Neutrophil (primary cell): ENCODE measurements at regions not wholly inside any gene's neighbourhood (a gene's known extent, or its start where the extent isn't known, plus 50 kb on each side); places are given as distances from the start of the nearest gene placed in this dataset.

Experiments
- H3K27ac ChIP-seq: fragments of 200-600 bp; sonication (generic); 2 replicates; pipeline ENCODE4 v1.5.1; 2016; ENCODE audit warnings: mild to moderate bottlenecking, moderate library complexity
- H3K27me3 ChIP-seq: fragments of 200-600 bp; sonication (generic); 2 replicates; pipeline ENCODE4 v1.6.0; 2016; ENCODE audit warnings: mild to moderate bottlenecking
- H3K36me3 ChIP-seq: fragments of 200-600 bp; sonication (generic); 2 replicates; pipeline ENCODE4 v1.5.1; 2017
- H3K4me1 ChIP-seq, 2 experiments: fragments of 200-600 bp in 1 of 2; sonication (generic) in 1 of 2; 1 replicate in 1 of 2; 2 replicates in 1 of 2; pipeline versions ENCODE4 v1.5.1 to v1.6.1; 2013 to 2016; ENCODE audit warnings: low read depth in 1 of 2, low read length in 1 of 2, mild to moderate bottlenecking in 1 of 2, moderate library complexity in 1 of 2; ENCODE audit not compliant: control insufficient read depth in 1 of 2, insufficient read depth in 1 of 2
- H3K4me3 ChIP-seq, 2 experiments: fragments of 200-600 bp in 1 of 2; sonication (generic) in 1 of 2; 1 replicate in 1 of 2; 2 replicates in 1 of 2; pipeline ENCODE4 v1.5.1; 2013 to 2016; ENCODE audit warnings: low read depth in 1 of 2, low read length in 1 of 2, mild to moderate bottlenecking in 1 of 2, moderate library complexity in 1 of 2
- H3K9me3 ChIP-seq: fragments of 200-600 bp; sonication (generic); 2 replicates; pipeline ENCODE4 v1.5.1; 2016
- TF ChIP-seq, protein P1 (sequence below): fragments of 200-600 bp; sonication (generic); IDR thresholded peaks from 2 replicates; pipeline ENCODE4 v1.5.1; 2016; ENCODE audit warnings: antibody characterized with exemption

DNA sequence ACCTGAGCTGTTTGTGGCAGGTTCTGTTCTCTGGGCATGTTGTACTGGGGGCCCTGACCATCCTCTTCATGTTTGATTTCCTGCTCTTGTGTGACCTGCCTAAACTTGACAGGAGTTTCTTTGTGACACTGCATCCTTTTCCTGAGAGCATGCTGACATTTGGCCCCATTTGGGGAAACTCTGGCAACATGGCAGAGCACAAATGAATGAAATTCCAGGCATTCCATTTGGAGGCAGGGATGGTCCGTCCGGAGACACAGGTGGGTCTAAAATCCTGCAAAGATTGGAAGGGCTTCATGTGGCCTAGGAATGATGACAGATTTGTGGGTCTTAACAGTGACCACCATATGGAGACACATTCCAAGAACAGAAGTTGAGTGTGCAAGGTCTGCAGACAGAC lies 184.0 kb downstream of the FCRL5 start:
- Histone ChIP-seq H3K36me3 (no peaks in the 10 kb centered on the region), H3K27ac (no peak overlapping the region), H3K9me3 (no peaks in the 10 kb centered on the region), H3K4me1 (no peaks in the 10 kb centered on the region), H3K27me3 (no peaks in the 10 kb centered on the region), H3K4me3 (no peak overlapping the region)
- TF ChIP-seq, protein P1, sequence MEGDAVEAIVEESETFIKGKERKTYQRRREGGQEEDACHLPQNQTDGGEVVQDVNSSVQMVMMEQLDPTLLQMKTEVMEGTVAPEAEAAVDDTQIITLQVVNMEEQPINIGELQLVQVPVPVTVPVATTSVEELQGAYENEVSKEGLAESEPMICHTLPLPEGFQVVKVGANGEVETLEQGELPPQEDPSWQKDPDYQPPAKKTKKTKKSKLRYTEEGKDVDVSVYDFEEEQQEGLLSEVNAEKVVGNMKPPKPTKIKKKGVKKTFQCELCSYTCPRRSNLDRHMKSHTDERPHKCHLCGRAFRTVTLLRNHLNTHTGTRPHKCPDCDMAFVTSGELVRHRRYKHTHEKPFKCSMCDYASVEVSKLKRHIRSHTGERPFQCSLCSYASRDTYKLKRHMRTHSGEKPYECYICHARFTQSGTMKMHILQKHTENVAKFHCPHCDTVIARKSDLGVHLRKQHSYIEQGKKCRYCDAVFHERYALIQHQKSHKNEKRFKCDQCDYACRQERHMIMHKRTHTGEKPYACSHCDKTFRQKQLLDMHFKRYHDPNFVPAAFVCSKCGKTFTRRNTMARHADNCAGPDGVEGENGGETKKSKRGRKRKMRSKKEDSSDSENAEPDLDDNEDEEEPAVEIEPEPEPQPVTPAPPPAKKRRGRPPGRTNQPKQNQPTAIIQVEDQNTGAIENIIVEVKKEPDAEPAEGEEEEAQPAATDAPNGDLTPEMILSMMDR = no peak

DNA sequence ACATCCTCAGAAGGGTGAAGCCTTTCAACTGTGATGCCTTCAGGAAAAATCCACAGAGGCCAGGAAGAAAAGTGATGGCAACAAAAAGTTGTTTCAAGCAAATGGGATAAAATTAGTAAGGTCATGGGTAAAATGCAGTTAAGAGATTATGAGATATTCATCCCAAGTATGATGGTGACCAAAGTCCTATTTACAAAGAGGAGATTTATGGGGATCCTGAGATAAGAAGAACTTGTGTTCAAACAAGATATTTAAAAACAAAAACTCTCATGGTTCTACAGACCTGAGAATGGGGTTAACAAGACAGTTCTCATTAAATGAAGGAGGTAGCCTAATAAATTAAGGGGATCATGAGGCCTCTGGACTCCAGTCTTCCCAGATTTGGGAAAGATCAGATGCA lies 184.4 kb downstream of the FCRL5 start:
- TF ChIP-seq, protein P1 = no peak

DNA sequence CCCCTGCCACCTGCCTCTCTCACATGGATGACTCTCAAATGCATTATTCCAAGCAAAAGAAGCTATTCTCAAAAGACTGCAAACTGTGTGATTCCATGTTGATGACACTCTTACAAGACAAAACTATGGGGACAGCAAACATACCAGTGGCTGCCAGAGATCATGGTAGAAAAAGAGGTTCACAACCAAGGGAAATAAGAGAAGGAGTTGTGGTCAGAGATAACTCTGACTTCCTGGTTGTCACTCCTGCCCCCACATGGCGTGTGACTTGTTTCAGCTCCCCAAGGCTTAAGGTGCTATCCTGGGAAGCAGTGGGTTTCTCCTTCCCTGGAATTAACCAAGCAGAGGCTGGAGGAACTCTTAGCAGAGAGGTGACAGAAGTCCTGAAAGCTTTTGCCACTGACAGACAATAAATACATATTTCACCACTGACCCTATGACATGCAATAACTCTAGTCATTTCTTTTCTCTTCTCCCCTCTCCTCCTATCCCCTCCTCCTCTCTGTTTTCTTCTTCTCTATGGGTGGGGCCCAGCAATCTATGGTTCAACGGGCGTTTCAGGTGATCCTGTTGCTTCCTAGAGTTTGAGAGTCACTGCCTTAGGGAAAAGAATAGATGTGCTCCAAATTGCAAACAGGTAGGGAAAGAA lies 185.1 kb downstream of the FCRL5 start:
- H3K4me1 ChIP-seq = no peaks in the 10 kb centered on the region
- no peak overlapping the region for H3K4me3 ChIP-seq

More for the DNA sequence above, 184.4 kb downstream of the FCRL5 start:
- no peak overlapping the region for H3K4me3 ChIP-seq
- H3K9me3 ChIP-seq = no peaks in the 10 kb centered on the region
- no peaks in the 10 kb centered on the region for H3K36me3 ChIP-seq
- H3K27me3 ChIP-seq = no peaks in the 10 kb centered on the region
- no peak overlapping the region for H3K27ac ChIP-seq
- no peaks in the 10 kb centered on the region for H3K4me1 ChIP-seq

DNA sequence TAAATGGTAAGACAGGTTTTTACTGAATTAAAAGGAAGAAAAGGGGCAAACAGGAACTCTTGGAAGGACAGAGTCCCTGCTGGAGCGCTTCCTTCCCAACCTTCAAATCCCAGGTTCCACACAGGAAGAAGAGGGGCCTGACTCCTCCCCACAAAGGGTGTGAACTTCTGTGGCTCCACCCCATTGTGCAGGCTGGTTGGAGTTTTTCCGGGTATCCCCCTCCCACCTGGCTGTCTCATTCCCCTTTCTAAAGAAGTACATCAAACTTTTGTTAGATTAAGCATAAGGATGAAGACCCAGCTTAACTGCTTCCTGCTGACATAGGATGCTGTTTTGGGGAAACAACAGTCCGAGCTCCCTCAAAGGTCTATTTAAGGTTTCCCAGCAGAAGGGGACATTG lies 187.7 kb downstream of the FCRL5 start:
- Histone ChIP-seq H3K27ac (no peak overlapping the region), H3K36me3 (no peaks in the 10 kb centered on the region), H3K4me1 (no peaks in the 10 kb centered on the region), H3K27me3 (no peaks in the 10 kb centered on the region), H3K9me3 (no peaks in the 10 kb centered on the region), H3K4me3 (no peak overlapping the region)
- TF ChIP-seq, protein P1 = no peak

More for the DNA sequence above, 185.1 kb downstream of the FCRL5 start:
- Histone ChIP-seq H3K9me3 (no peaks in the 10 kb centered on the region), H3K27ac (no peak overlapping the region), H3K36me3 (no peaks in the 10 kb centered on the region), H3K27me3 (no peaks in the 10 kb centered on the region)
- TF ChIP-seq, protein P1 = no peak

DNA sequence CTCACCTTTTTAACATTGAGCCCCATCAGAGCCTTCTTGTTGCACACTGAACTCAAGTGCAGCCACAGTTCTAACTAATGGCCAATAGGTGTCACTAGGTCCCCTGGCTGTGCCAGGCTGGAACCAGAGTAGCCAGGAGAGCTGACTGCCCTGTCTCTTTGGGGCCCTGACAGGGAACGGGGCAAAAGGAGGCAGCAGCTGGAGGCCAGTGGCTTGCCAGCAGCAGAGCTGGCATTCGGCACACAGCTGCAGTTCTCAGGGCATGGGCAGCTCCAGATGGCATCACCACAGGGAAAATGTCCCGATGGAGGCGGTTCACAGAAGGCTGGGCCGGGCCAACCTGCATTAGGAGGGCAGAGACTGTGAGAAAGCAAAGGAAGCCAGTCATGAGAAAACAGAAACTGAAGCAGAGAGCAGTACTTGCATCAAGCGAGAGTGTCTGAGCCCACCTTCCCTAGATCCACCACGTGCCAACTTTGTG lies 188.6 kb downstream of the FCRL5 start:
- TF ChIP-seq, protein P1 = no peak
- Histone ChIP-seq H3K4me1 (no peaks in the 10 kb centered on the region), H3K36me3 (no peaks in the 10 kb centered on the region), H3K27ac (no peak overlapping the region), H3K27me3 (no peaks in the 10 kb centered on the region), H3K9me3 (no peaks in the 10 kb centered on the region), H3K4me3 (no peak overlapping the region)
